ENCODE measurements at regions not wholly inside any gene's neighbourhood (a gene's known extent, or its start where the extent isn't known, plus 50 kb on each side); places are given as distances from the start of the nearest gene placed in this dataset.

DNA sequence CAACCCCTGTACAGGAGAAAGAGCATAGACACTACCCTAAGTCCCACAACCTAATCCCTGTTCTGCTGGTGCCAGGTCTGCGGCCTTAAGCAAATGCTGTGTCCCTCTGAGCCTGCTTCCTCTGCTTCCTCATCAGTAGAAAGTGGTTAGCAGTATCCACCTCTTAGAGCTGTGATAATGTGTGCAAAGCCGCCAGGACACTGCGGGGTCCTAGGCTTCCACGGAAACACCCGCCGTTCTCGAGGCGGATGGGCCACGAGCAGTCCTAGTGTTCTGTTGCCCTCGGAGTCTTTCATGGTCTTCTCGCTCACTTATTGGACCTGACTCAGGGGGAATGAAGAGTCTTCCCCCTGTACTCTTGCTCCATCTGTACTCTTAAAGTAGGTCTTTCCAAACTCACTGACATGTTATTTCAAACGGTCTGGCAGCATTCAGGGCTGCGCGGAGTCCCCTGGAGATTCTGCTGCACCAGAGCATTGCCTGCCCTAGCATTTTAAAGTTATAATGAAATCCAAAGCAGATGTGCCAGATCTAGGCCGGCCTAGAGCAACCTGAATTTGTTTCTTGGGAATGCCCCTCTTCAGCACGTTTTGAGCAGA, 107.2 kb upstream of the ZNF236 start:
- WGBS (ENCODE audit: extremely low coverage, insufficient coverage, low lambda C conversion rate), result no CpG with 5 or more reads among the region's 16 CpGs
- no peak overlapping the region for H3K56ac ChIP-seq (ENCODE audit: low read length)

DNA sequence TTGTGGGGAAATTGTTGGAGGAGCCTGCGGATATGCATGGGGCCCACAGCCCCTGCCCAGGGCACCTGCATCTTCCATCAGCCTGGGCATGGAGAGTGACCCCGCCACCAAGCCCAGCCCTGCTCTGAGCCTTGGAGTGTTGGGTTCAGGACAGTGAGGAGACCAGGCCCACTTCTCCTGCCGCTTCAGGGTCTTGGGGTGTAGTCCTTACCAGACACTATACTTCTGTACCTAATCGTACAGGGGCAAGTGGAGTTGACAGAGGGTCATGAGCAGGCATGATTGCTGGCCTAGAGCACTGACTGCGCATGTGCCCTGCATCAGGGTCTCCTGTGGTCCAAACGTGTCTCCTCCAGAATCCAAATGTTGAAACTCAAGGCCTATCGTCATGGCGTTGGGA, 108.9 kb upstream of the ZNF236 start:
- H3K4me1 ChIP-seq (ENCODE audit: control insufficient read depth, low read depth, low read length), result no peaks in the 10 kb centered on the region
- no peak overlapping the region for H4K5ac ChIP-seq (ENCODE audit: low read length)
- H3K18ac ChIP-seq (ENCODE audit: low read length), result no peak overlapping the region
- no peaks in the 10 kb centered on the region for H3K79me1 ChIP-seq (ENCODE audit: low read length)
- H3K27ac ChIP-seq (ENCODE audit: low read depth, low read length), result no peak overlapping the region
- no peak overlapping the region for H2AK5ac ChIP-seq (ENCODE audit: low read length)
- no peak overlapping the region for H4K8ac ChIP-seq (ENCODE audit: low read depth, low read length)
- no peak overlapping the region for H2BK120ac ChIP-seq (ENCODE audit: low read depth, low read length)
- H3K9ac ChIP-seq (ENCODE audit: low read length), result no peak overlapping the region
- no peak overlapping the region for H3K23ac ChIP-seq (ENCODE audit: low read length)
- no peak overlapping the region for H3K4me3 ChIP-seq (ENCODE audit: low read length)
- no peaks in the 10 kb centered on the region for H3K27me3 ChIP-seq (ENCODE audit: insufficient read depth, low read length, poor library complexity)
- no peak overlapping the region for H2BK15ac ChIP-seq (replicated peaks; ENCODE audit: low read depth)
- H3K79me2 ChIP-seq (ENCODE audit: control insufficient read depth, insufficient read depth, low read length), result no peaks in the 10 kb centered on the region
- no peaks in the 10 kb centered on the region for H3K36me3 ChIP-seq (ENCODE audit: control insufficient read depth, insufficient read depth, low read length)
- DNase-seq, result no peak
- H3K56ac ChIP-seq (ENCODE audit: low read length), result no peak overlapping the region
- H2BK5ac ChIP-seq (ENCODE audit: low read length), result no peak overlapping the region
- H3K4ac ChIP-seq (ENCODE audit: low read depth, low read length), result no peak overlapping the region
- H3K4me2 ChIP-seq (ENCODE audit: low read length), result no peak overlapping the region
- WGBS (ENCODE audit: extremely low coverage, insufficient coverage, low lambda C conversion rate), result no CpG with 5 or more reads among the region's 8 CpGs

More for the DNA sequence above, 107.2 kb upstream of the ZNF236 start:
- Histone ChIP-seq H3K4me2 (ENCODE audit: low read length) (no peak overlapping the region), H4K8ac (ENCODE audit: low read depth, low read length) (no peak overlapping the region), H3K18ac (ENCODE audit: low read length) (no peak overlapping the region), H3K36me3 (ENCODE audit: control insufficient read depth, insufficient read depth, low read length) (no peaks in the 10 kb centered on the region), H3K79me2 (ENCODE audit: control insufficient read depth, insufficient read depth, low read length) (no peaks in the 10 kb centered on the region), H3K4me1 (ENCODE audit: control insufficient read depth, low read depth, low read length) (no peaks in the 10 kb centered on the region), H3K4ac (ENCODE audit: low read depth, low read length) (no peak overlapping the region), H3K9ac (ENCODE audit: low read length) (no peak overlapping the region), H2AK5ac (ENCODE audit: low read length) (no peak overlapping the region), H3K27ac (ENCODE audit: low read depth, low read length) (no peak overlapping the region), H3K23ac (ENCODE audit: low read length) (no peak overlapping the region), H2BK15ac (replicated peaks; ENCODE audit: low read depth) (no peak overlapping the region), H3K27me3 (ENCODE audit: insufficient read depth, low read length, poor library complexity) (no peaks in the 10 kb centered on the region), H3K4me3 (ENCODE audit: low read length) (no peak overlapping the region), H3K79me1 (ENCODE audit: low read length) (no peaks in the 10 kb centered on the region), H4K5ac (ENCODE audit: low read length) (no peak overlapping the region), H2BK5ac (ENCODE audit: low read length) (no peak overlapping the region), H2BK120ac (ENCODE audit: low read depth, low read length) (no peak overlapping the region)
- DNase-seq, result no peak

DNA sequence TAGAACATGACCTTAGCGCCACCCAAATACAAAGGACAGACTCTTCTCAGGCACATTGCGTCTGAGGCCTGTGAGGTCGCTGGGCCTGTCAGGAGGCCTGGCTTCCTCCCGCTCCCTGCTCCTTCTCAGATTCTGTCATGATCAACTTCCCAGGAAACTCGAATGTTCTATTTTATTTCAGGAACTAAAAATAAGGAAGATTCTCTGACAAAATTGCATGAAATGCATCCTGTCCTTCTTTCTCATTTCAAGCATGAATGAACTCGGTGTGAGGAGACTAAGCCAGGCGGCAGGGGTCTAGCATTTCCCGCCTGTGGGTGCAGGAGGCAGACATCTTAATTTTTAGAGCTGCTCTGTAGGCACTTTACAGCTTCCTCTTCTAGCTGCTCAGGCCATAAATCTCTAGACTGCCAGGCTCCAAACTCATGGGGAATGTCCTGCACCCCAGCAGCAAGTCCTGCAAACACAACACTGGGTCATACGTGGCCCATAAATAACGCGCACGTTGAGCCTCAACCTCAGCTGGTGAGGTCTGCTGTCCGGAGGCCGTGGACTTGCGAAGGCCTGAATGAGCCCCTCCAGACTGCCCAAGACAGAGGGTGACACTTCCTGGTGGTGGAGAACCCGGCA, 109.7 kb upstream of the ZNF236 start:
- H3K4me3 ChIP-seq (ENCODE audit: low read length), result no peak overlapping the region
- no peak overlapping the region for H4K5ac ChIP-seq (ENCODE audit: low read length)
- no peak overlapping the region for H2BK15ac ChIP-seq (replicated peaks; ENCODE audit: low read depth)
- no peaks in the 10 kb centered on the region for H3K4me1 ChIP-seq (ENCODE audit: control insufficient read depth, low read depth, low read length)
- H3K27ac ChIP-seq (ENCODE audit: low read depth, low read length), result no peak overlapping the region
- H4K8ac ChIP-seq (ENCODE audit: low read depth, low read length), result no peak overlapping the region
- WGBS (ENCODE audit: extremely low coverage, insufficient coverage, low lambda C conversion rate), result no CpG with 5 or more reads among the region's 16 CpGs
- H3K79me1 ChIP-seq (ENCODE audit: low read length), result no peaks in the 10 kb centered on the region
- no peak overlapping the region for H3K23ac ChIP-seq (ENCODE audit: low read length)
- no peak overlapping the region for H3K9ac ChIP-seq (ENCODE audit: low read length)
- no peak overlapping the region for H2AK5ac ChIP-seq (ENCODE audit: low read length)
- no peak overlapping the region for H3K56ac ChIP-seq (ENCODE audit: low read length)
- no peak overlapping the region for H2BK120ac ChIP-seq (ENCODE audit: low read depth, low read length)
- no peaks in the 10 kb centered on the region for H3K27me3 ChIP-seq (ENCODE audit: insufficient read depth, low read length, poor library complexity)
- H3K4ac ChIP-seq (ENCODE audit: low read depth, low read length), result no peak overlapping the region
- no peak for DNase-seq
- no peaks in the 10 kb centered on the region for H3K79me2 ChIP-seq (ENCODE audit: control insufficient read depth, insufficient read depth, low read length)
- H3K36me3 ChIP-seq (ENCODE audit: control insufficient read depth, insufficient read depth, low read length), result no peaks in the 10 kb centered on the region
- no peak overlapping the region for H2BK5ac ChIP-seq (ENCODE audit: low read length)
- H3K4me2 ChIP-seq (ENCODE audit: low read length), result no peak overlapping the region
- H3K18ac ChIP-seq (ENCODE audit: low read length), result no peak overlapping the region

DNA sequence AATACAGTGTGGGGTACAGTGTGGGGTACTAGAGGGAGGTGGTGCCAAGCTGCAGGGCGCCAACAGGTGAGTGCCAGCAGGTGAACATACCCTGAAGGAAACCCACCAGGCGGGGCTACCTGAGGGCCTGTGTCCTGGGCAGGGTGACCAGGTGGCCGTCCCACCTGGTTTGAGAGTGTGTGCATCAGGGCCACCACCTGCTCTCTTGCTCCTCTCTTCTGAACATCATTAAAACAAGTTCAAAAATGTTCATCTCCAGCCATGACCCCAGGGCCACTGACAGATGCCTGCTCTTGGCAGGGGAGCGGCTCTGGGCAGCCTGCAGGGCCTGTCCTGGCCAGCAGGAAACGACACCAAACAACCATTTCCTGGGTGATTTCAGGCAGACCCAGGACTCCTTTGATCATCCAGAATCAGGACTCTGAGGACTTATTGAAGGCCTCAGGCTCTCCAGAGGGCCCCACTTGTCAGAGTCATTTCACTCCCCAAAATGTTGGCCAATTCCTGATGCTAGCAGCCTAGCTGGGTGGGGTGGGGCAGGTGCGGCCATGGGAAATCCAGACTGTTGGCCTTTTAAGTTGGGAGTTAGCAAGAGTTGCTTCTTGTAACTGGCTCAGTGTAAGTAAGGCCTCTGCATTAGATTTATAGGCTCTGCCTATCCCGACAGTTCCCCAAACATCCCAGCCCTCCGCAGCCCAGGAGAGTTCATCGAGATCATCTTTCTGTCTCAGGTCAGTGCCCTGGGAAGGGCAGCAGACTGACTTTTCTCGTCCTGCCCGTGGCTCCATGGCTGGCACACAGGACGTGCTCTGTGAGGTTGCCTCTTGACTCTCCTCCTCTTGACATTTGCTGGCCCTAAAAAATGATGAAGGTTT, 111.5 kb upstream of the ZNF236 start:
- no peak overlapping the region for H3K4ac ChIP-seq (ENCODE audit: low read depth, low read length)
- no peak overlapping the region for H3K9ac ChIP-seq (ENCODE audit: low read length)
- WGBS (ENCODE audit: extremely low coverage, insufficient coverage, low lambda C conversion rate), result no CpG with 5 or more reads among the region's 12 CpGs
- no peak overlapping the region for H3K18ac ChIP-seq (ENCODE audit: low read length)
- H4K8ac ChIP-seq (ENCODE audit: low read depth, low read length), result no peak overlapping the region
- H3K4me1 ChIP-seq (ENCODE audit: control insufficient read depth, low read depth, low read length), result no peaks in the 10 kb centered on the region
- H3K56ac ChIP-seq (ENCODE audit: low read length), result no peak overlapping the region
- H2BK15ac ChIP-seq (replicated peaks; ENCODE audit: low read depth), result no peak overlapping the region
- H3K36me3 ChIP-seq (ENCODE audit: control insufficient read depth, insufficient read depth, low read length), result no peaks in the 10 kb centered on the region
- no peak overlapping the region for H2BK120ac ChIP-seq (ENCODE audit: low read depth, low read length)
- H3K27me3 ChIP-seq (ENCODE audit: insufficient read depth, low read length, poor library complexity), result no peaks in the 10 kb centered on the region
- DNase-seq, result no peak
- no peaks in the 10 kb centered on the region for H3K79me1 ChIP-seq (ENCODE audit: low read length)
- H3K4me3 ChIP-seq (ENCODE audit: low read length), result no peak overlapping the region
- no peak overlapping the region for H2BK5ac ChIP-seq (ENCODE audit: low read length)
- H3K27ac ChIP-seq (ENCODE audit: low read depth, low read length), result no peak overlapping the region
- H4K5ac ChIP-seq (ENCODE audit: low read length), result no peak overlapping the region
- no peaks in the 10 kb centered on the region for H3K79me2 ChIP-seq (ENCODE audit: control insufficient read depth, insufficient read depth, low read length)
- no peak overlapping the region for H3K4me2 ChIP-seq (ENCODE audit: low read length)
- no peak overlapping the region for H2AK5ac ChIP-seq (ENCODE audit: low read length)
- no peak overlapping the region for H3K23ac ChIP-seq (ENCODE audit: low read length)

DNA sequence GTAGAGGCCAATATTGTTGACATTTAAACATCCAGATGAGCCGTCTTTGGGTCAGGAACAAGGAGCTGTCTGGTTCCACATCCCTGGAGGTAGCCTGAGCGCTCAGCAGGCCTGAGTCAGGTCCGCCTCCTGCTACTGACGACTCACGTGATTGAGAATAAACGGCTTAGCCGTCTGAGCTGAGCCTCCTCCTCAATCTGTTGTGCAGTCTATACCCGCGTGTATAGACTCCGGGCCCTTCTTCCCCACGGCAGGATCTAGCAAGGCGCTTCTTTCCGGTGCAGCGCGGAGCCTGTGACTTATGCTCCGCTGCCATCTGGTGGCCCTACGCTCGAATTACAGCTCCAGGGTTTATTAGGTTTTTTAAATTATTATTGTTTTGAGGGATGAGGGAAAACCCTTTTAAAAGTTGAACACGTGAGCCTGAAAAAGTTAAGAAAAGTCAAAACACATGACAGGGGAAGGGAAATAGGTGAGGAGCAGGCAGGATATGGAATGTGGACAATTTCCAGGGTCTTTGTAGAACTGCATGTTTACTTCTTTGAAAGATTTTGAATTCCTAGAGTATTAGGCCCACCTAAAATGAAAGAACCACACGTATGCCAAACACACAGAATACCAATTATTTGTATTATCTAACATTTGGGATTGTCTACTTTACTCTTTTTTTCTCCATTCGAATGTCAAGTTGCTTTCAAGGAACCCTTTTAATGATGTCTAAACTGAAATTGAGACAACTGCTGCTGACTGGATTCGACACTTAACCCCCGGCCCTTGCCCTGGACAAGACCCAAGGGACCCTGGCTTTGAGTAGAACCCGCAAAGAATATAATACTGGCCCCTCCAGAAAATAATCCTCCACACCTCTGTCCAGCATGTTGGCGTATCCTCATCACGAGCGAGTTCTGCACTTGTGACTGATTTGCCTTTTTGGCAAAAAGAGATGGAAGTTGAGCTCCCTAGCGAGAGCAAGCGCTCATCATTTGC, 112.4 kb upstream of the ZNF236 start:
- no peak overlapping the region for H4K8ac ChIP-seq (ENCODE audit: low read depth, low read length)
- H3K79me2 ChIP-seq (ENCODE audit: control insufficient read depth, insufficient read depth, low read length), result no peaks in the 10 kb centered on the region
- H3K56ac ChIP-seq (ENCODE audit: low read length), result peak overlapping the region; percentile 87
- H3K79me1 ChIP-seq (ENCODE audit: low read length), result no peaks in the 10 kb centered on the region
- H3K9ac ChIP-seq (ENCODE audit: low read length), result peak overlapping the region; percentile 59
- no peak overlapping the region for H3K27ac ChIP-seq (ENCODE audit: low read depth, low read length)
- H3K4me3 ChIP-seq (ENCODE audit: low read length), result no peak overlapping the region
- no peaks in the 10 kb centered on the region for H3K4me1 ChIP-seq (ENCODE audit: control insufficient read depth, low read depth, low read length)
- peak overlapping the region; percentile 29 for H3K4me2 ChIP-seq (ENCODE audit: low read length)
- no peak overlapping the region for H3K4ac ChIP-seq (ENCODE audit: low read depth, low read length)
- peak; percentile 73 for DNase-seq
- H4K5ac ChIP-seq (ENCODE audit: low read length), result no peak overlapping the region
- H3K36me3 ChIP-seq (ENCODE audit: control insufficient read depth, insufficient read depth, low read length), result no peaks in the 10 kb centered on the region
- no peak overlapping the region for H2BK15ac ChIP-seq (replicated peaks; ENCODE audit: low read depth)
- H2AK5ac ChIP-seq (ENCODE audit: low read length), result no peak overlapping the region
- H3K23ac ChIP-seq (ENCODE audit: low read length), result no peak overlapping the region
- no peak overlapping the region for H2BK5ac ChIP-seq (ENCODE audit: low read length)
- H2BK120ac ChIP-seq (ENCODE audit: low read depth, low read length), result no peak overlapping the region
- no peaks in the 10 kb centered on the region for H3K27me3 ChIP-seq (ENCODE audit: insufficient read depth, low read length, poor library complexity)
- WGBS (ENCODE audit: extremely low coverage, insufficient coverage, low lambda C conversion rate), result no CpG with 5 or more reads among the region's 29 CpGs
- H3K18ac ChIP-seq (ENCODE audit: low read length), result no peak overlapping the region
